HUDEP-2 (cell line): ENCODE measurements at regions not wholly inside any gene's neighbourhood (a gene's known extent, or its start where the extent isn't known, plus 50 kb on each side); places are given as distances from the start of the nearest gene placed in this dataset.

ENCODE experiments used
- DNase-seq, 76 experiments: peaks; one replicate each; lab custom pipeline; 2025; ENCODE audit not compliant: unreplicated experiment in 76 of 76; lab: John Stamatoyannopoulos, UW

DNA sequence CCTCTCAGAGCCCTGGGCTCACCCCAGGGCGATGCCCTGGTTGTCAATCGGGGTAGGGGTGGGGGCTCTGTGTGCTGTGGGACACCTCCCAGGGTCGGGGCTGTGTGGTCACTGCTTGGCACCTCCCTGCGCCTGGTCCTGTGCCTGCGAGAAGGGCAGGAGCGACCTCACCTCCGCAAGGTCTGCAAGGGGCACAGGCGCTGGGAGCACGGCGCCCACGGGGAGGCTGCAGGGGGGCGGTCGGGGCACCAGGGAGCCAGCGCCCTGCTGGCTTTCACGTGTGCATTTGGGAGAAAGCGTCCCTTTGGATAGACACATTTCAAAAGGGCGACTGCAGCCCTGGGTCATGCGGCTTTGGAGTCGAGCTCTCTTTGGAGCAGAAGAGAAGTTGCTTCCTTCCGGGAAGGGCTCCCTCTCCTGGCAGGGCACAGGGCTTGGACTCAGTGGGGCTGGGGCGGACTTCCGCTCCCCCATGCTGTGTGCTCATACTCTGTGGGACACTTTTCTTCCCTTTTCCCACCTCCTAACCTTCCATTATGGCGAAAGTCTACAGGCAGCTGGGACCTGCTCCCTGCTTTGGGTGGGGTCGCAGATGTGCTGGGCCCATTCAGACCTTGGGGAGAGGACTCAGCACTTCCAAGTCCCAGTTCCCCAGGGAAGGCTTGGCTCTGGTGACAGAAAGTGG lies 52.9 kb upstream of the SLC28A3 start:
- no peak for DNase-seq

DNA sequence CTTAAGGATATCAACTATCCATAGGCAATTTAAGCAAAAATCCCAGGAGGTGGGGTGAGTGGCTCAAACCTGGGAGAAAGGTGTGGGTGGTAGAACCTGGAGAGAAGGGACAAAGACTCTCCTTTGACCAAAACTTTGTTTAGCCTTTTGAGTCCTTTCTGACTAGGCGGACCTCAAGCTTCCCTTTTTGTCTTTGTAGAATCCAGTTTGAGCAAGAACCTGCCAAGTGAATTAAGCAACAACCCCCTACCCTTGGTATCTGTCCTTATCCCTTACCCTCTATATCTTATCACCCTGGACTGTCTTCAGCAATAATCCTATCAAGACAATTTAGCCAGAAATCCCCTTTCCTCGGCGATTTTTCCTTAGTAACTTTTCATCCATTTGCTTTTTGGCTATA lies 53.5 kb upstream of the SLC28A3 start:
- DNase-seq, result no peak

- peak in 57 of 76 experiments; percentile 2 to 71 (median 35) for DNase-seq
Observed at GRCh38 chr9:84397151-84397728, 56.7 kb upstream of the SLC28A3 start.

DNA sequence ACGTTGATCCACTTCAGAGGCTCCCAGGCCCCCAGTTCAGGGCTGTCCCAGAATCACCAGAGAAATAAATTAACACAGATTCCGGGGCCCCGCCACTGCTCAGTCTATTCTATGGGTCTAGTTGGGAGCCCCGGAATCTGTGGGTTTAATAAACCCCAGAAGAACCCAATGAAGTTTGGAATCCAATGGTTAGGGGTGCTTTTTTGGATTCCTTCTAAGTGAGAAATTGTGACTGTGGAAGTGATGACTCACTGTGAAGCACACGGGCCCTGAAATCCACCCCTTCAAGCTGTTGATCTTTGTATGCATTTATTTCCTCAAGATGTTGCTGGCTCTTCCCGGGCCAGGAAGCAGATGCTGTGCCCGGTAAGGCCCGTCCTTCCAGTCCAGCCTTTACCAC lies 57.3 kb upstream of the SLC28A3 start:
- DNase-seq, result no peak

DNA sequence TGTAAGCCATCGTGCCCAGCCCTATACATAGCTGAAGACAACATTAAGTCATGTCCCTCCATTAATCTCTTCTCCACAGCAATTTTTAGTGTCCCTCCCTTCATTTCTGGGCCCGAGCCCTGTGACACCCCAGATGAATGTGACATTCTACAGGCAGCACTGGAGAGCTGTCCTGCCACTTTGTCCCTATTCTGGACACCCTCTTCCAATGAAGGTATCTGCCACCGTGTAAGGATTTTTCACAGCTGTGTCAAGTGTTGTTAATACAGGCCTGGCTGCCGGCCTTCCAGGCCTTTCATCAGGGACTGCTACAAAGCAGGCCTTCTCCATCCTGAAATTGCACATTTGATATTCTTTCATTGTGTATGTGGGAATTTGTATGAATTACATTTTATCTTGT lies 62.0 kb upstream of the SLC28A3 start:
- DNase-seq, result no peak

- no peak for DNase-seq
Observed at GRCh38 chr9:84403288-84403687, 62.7 kb upstream of the SLC28A3 start.

DNA sequence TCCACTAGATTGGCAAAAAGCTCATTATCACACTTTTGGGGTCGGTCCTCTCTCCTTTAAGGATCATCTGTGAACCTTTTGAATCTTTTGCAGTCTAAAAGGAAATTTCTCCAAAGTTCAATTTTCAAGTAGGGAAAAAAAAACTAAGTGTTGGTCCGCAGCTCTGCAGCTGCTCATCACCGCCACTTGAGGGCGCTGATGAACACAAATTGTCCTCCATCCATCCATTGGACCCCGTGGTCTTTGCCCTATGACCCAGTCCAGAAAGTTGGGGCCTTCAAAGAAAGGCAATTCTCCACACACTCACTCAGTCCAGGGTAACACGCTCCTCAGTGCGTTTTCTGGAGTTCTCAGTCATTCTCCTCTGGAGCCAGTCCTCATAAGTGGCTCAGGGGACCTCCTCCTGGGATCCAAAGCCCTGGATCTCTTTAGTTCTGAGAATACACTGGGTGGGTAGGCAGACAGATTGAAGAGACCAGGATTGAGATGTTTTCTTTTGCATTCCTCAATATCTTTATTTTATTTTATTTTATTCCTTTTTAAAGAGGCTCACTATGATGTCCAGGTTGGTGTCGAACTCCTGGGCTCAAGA lies 63.6 kb upstream of the SLC28A3 start:
- peak in 2 of 76 experiments; percentile 4 to 5 for DNase-seq

DNA sequence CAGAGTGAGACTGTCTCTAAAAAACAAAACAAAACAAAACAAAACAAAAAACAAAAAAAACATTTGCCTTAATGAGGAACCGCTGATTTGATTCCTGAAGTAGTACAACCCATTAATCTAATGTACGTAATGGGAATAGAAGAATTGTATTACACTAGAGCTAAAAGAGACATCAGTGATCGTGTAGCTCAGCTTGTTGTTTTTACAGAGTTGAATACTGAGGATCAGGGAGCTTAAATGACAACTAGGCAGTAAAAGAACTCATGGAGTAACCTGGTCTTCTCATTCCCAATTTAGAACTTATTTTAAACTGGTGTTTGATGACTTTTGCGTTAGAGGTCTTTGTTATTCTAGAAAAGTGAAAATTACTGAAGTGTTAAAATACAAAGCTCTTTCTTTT lies 65.1 kb upstream of the SLC28A3 start:
- DNase-seq, result no peak

- no peak for DNase-seq
Observed at GRCh38 chr9:84408416-84408815, 67.9 kb upstream of the SLC28A3 start.

DNA sequence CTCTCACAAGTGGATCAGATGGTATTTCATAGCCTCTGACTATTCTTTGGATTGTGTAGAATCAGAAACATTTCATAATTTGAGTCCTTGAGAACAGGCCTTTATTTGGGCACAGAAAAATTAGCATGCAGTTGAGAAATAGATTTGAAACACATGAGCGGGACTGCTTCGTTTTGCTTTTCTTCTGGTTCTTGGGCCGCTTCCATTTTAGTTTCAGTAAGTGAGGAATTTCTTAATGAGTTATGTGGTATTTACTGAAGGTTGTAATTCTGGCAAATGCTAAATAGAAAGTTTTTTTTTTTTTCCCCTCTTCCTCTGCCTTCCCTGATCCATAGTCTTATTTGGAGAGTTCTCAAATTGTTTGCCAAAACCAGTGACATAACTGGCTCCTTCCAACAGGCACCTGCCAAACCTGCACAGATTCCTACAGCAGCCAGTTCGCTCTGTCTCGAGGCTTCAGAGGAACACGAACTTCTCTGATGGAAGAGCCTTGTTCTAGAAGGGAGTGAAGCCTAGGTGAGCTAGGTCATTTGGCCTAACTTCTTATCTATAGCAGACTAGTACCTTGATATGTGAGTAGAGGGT lies 71.2 kb upstream of the SLC28A3 start:
- no peak for DNase-seq

- DNase-seq, result no peak
Observed at GRCh38 chr9:84412654-84413053, 72.1 kb upstream of the SLC28A3 start.

- no peak for DNase-seq
Observed at GRCh38 chr9:84413301-84413700, 72.7 kb upstream of the SLC28A3 start.

- peak in 2 of 76 experiments; percentile 1 to 11 for DNase-seq
Observed at GRCh38 chr9:84419031-84419602, 78.6 kb upstream of the SLC28A3 start.

- no peak for DNase-seq
Observed at GRCh38 chr9:84424931-84425330, 84.4 kb upstream of the SLC28A3 start.

DNA sequence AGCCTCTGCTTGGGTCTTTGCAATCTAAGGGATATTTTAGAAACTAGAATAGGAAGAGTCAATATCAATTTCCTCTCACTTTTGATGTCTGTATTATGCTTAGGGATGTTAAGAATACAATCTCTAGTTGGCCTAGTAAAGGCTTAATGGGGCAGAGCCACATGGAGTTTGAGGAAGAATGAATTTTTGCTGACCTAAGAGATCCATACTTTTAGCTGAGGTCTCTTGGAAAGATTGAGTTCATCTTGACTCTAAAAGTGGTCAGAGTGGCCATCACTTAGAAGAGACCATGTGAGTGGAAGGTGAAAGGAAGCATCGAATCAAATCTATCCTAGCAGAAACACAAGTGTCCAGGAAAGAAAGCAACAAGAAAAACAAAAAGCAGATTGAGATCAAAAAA lies 92.2 kb upstream of the SLC28A3 start:
- DNase-seq, result no peak

DNA sequence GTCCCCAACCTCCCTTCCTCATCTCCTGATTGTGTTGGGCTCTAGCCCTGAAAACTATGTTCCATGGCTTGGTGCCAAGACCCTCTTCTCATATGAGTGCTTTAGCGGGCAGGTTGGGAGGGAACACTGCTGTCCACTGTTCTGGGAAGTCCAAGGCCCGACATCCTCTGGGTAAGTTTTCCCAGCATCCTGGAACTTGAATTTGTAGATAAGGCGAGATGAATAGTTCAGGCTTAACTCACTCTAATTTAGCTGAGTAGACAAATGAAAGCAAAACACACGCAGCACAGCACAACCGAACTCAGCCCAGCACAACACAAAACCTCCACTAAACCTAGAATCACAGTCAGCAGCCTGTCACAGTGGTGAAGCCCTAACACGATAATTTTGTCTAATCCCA lies 95.3 kb upstream of the SLC28A3 start:
- no peak for DNase-seq

DNA sequence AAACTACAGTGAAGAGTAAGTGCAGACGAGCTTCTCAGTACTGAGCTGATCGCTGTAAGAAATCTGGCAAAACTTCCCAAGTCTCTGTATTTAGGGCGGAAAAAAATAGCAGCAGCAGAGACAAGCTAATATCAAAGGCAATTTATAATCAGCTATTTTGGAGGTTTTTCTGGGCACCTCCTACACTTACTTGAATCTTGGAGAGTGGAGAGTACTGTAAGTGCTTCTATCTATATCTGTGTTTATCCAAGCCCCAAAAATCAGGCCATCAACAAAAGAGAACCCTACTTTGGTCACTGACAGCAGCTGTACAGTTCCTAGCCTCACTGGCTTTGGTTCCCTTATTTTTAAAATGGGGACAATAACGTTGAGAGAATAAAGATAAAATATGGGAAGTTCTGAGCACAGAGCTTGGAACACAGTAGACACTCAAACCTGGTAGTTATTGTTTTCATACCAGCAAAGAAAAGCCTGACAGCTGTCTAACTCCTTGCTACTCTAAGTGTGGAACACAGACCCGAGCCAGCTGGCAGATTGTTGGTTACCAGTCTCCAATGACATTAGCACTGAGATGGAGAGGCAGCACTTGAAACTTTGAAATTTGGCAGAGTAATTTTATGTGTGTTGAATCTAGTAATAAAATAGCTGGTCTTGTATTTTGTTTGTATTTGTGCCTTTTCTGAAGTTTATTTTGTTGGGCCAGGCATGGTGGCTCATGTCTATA lies 96.0 kb upstream of the SLC28A3 start:
- no peak for DNase-seq

GRCh38 chr9:84438391-84438790 lies 97.8 kb upstream of the SLC28A3 start:
- no peak for DNase-seq

DNA sequence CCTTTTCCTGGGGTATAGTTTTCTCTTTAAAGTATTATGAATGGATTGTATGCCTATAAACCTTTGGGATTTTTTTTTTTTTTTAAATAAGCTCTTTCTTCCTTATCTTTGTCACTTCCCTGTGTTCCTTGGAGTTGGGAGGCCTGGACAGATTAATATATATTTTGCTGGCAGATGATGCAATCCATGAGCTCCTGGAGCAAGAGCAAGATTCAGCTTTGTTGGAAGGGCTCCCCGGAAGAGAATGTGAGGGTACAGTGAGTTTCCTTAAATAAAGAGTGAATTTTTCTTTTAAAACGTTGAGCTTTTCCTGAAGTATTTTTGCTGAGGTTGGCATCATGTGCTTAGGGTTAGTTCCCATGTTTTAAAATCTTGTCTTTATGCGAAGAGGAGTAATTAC lies 98.7 kb upstream of the SLC28A3 start:
- no peak for DNase-seq

DNA sequence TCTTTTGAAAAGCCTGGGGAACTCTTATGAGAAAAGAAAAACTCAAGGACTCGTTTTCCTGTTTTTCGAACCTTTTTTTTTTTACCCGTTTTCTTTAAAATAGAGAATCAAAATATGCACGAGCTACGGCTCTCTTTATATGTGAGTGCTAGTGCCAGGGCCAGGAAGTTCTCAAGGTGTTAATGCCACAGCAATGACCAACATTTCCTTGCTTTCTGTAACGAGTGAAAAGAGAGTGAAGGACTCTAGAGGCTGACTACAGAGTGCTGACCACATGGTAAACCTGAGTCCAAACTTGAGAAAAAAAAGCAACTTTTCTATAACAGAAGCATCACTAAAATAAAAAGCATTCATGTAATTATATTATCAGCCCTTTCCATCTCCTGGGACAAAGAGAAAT lies 102.2 kb upstream of the SLC28A3 start:
- DNase-seq, result no peak

GRCh38 chr9:84445737-84446136 lies 105.2 kb upstream of the SLC28A3 start:
- no peak for DNase-seq
